ENCODE measurements at regions not wholly inside any gene's neighbourhood (a gene's known extent, or its start where the extent isn't known, plus 50 kb on each side); places are given as distances from the start of the nearest gene placed in this dataset.

DNA sequence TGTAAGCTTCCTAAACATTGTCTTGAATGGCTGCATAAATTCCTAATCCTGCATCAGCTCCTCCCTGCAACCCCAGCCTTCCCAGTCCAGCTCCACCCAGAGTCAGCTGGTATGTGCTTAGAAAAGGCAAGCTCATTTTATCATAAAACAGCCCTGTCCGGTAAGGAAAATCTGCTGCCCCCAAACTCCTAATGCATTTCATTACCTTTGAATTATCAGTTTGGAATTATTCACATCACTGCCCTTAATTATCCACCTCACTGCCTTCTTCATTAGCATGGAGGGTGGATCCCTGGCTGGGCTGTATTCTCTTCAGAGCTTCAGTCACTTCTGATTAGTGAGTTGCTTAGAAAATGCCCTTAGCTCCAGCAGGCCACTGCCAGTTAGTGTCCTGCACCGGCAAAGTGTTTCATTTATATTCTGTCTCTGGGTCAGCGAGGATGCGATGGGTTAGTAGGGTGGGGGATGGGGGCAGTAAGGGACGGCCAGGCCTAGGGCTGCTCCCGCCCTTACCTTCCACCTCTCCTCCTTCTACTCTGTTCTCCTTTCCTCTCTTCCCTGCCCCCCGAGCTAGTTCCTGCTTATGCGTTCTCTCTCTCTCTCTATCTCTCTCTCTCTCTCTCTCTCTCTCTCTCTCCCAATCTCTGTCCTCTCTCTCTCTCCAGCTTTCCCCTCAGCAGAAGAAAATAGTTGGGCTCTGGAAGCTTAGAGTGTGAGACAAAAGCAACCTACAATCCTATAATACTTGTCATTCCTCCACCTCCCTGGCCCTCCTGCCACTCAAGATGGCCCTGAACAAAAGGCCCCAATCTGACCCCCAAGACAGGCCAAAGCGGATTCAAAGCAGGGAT lies 174.8 kb upstream of the KLF3 start:
- BruUV-seq (replicated peaks) = no TSS peak
- Histone ChIP-seq H2BK120ac (ENCODE audit: low read depth, low read length) (no peak overlapping the region), H3K14ac (replicated peaks; ENCODE audit: low read depth, low read length) (no peak overlapping the region), H4K8ac (ENCODE audit: low read depth in 2 of 2, low read length in 2 of 2) (no peak overlapping the region), H3K4me2 (ENCODE audit: low read depth, low read length) (no peak overlapping the region), H3K4me1 (ENCODE audit: control insufficient read depth, insufficient read depth, low read length) (no peaks in the 10 kb centered on the region), H4K5ac (ENCODE audit: low read depth, low read length) (no peak overlapping the region), H3K36me3 (ENCODE audit: control insufficient read depth, insufficient read depth, low read length) (no peaks in the 10 kb centered on the region), H2BK20ac (ENCODE audit: low read depth, low read length) (no peak overlapping the region), H4K20me1 (ENCODE audit: insufficient read depth, low read length) (no peaks in the 10 kb centered on the region), H3K79me1 (ENCODE audit: low read depth in 1 of 2, low read length in 2 of 2) (no peaks in the 10 kb centered on the region), H3K9me1 (ENCODE audit: insufficient read depth, low read length) (no peaks in the 10 kb centered on the region), H3K18ac (ENCODE audit: low read depth, low read length) (no peak overlapping the region), H2AFZ (replicated peaks; ENCODE audit: low read length, poor library complexity) (no peak overlapping the region), H3K9me3 (ENCODE audit: control insufficient read depth, insufficient read depth, low read length) (no peaks in the 10 kb centered on the region), H3K27ac (ENCODE audit: insufficient read depth, low read length) (no peak overlapping the region), H3K27me3 (ENCODE audit: control insufficient read depth, insufficient read depth, low read length) (no peaks in the 10 kb centered on the region; the same call in 1 of the 2 replicates), H3K23ac (ENCODE audit: low read depth, low read length) (no peak overlapping the region), H2BK5ac (ENCODE audit: low read depth, low read length, poor library complexity, severe bottlenecking) (no peak overlapping the region), H4K91ac (ENCODE audit: insufficient read depth, low read depth, low read length) (no peak overlapping the region), H2AK9ac (replicated peaks; ENCODE audit: low read depth, low read length, poor library complexity) (no peak overlapping the region), H3K4me3 (ENCODE audit: insufficient read depth, low read depth, low read length) (no peak overlapping the region), H3K56ac (ENCODE audit: extremely low read depth, insufficient read depth, low read length) (no peak overlapping the region), H3K4ac (ENCODE audit: low read depth, low read length) (no peak overlapping the region), H3K9ac (ENCODE audit: low read depth, low read length) (no peak overlapping the region), H2AK5ac (ENCODE audit: low read depth, low read length) (no peak overlapping the region), H2BK15ac (ENCODE audit: low read depth, low read length) (no peak overlapping the region)
- in situ Hi-C loops (cut with MboI; ENCODE audit: low sequenced_read_pairs) (loop anchor here (25.0 kb wide), 1 partner anchor 102 kb away; no protein-coding TSS in a partner anchor), intact Hi-C loops (cut with micrococcal nuclease) (no loop called here), dilution Hi-C loops (cut with HindIII; ENCODE audit: low sequenced_read_pairs, unreplicated experiment) (no loop called here)
- DNase-seq (no peak), ATAC-seq (ENCODE audit: low read depth) (peak; percentile 77)
- no CpG with 5 or more reads among the region's 9 CpGs for WGBS, 2 experiments (ENCODE audit: extremely low coverage in 2 of 2, insufficient read length in 1 of 2)
- ChIA-PET POLR2A (ENCODE audit: unreplicated experiment) (no interaction called here), CTCF (no interaction called here)
- TF ChIP-seq FOS (IDR thresholded peaks at IDR 0.05; ENCODE audit: low read depth, low read length) (no peak), MAZ (IDR thresholded peaks at IDR 0.05; ENCODE audit: borderline replicate concordance, low read depth, low read length) (no peak), USF2 (IDR thresholded peaks at IDR 0.05; ENCODE audit: low read depth, low read length) (no peak), MAFK (IDR thresholded peaks at IDR 0.05; ENCODE audit: low read depth, low read length) (no peak), POLR2A (IDR thresholded peaks at IDR 0.05; ENCODE audit: low read depth, low read length) (no peak), SMC3 (IDR thresholded peaks at IDR 0.05; ENCODE audit: low read depth, low read length) (no peak), RAD21 (IDR thresholded peaks at IDR 0.05; ENCODE audit: low read length) (no peak), BHLHE40 (IDR thresholded peaks at IDR 0.05; ENCODE audit: low read depth, low read length) (no peak)
- TF ChIP-seq, protein P1, sequence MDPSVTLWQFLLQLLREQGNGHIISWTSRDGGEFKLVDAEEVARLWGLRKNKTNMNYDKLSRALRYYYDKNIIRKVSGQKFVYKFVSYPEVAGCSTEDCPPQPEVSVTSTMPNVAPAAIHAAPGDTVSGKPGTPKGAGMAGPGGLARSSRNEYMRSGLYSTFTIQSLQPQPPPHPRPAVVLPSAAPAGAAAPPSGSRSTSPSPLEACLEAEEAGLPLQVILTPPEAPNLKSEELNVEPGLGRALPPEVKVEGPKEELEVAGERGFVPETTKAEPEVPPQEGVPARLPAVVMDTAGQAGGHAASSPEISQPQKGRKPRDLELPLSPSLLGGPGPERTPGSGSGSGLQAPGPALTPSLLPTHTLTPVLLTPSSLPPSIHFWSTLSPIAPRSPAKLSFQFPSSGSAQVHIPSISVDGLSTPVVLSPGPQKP (IDR thresholded peaks at IDR 0.05; ENCODE audit: borderline replicate concordance, low read depth, low read length) = no peak
- TF ChIP-seq, protein P2, sequence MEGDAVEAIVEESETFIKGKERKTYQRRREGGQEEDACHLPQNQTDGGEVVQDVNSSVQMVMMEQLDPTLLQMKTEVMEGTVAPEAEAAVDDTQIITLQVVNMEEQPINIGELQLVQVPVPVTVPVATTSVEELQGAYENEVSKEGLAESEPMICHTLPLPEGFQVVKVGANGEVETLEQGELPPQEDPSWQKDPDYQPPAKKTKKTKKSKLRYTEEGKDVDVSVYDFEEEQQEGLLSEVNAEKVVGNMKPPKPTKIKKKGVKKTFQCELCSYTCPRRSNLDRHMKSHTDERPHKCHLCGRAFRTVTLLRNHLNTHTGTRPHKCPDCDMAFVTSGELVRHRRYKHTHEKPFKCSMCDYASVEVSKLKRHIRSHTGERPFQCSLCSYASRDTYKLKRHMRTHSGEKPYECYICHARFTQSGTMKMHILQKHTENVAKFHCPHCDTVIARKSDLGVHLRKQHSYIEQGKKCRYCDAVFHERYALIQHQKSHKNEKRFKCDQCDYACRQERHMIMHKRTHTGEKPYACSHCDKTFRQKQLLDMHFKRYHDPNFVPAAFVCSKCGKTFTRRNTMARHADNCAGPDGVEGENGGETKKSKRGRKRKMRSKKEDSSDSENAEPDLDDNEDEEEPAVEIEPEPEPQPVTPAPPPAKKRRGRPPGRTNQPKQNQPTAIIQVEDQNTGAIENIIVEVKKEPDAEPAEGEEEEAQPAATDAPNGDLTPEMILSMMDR (conservative IDR thresholded peaks at IDR 0.05; ENCODE audit: low read depth, low read length) = no peak

Data from IMR-90 (cell line).